Epithelial cell of proximal tubule (primary cell): ENCODE measurements at regions not wholly inside any gene's neighbourhood (a gene's known extent, or its start where the extent isn't known, plus 50 kb on each side); places are given as distances from the start of the nearest gene placed in this dataset.
"Not testable (repeated sequence)": the region's sequence is repeated elsewhere in the genome, so short reads cannot be mapped to it uniquely, and the experiment has no call there.

Experiments
- DNase-seq: peaks from one replicate; pipeline ENCODE4 v3.0.0-alpha.2; 2011; ENCODE audit warnings: low read depth
- H3K4me3 ChIP-seq: 2 replicates; pipeline ENCODE4 v1.5.1; 2011; ENCODE audit warnings: low read depth, mild to moderate bottlenecking, low read length
- TF ChIP-seq, protein P1 (sequence below): conservative IDR thresholded peaks from 2 replicates; pipeline ENCODE4 v1.5.1; 2012; ENCODE audit warnings: low read depth, mild to moderate bottlenecking, low read length

DNA sequence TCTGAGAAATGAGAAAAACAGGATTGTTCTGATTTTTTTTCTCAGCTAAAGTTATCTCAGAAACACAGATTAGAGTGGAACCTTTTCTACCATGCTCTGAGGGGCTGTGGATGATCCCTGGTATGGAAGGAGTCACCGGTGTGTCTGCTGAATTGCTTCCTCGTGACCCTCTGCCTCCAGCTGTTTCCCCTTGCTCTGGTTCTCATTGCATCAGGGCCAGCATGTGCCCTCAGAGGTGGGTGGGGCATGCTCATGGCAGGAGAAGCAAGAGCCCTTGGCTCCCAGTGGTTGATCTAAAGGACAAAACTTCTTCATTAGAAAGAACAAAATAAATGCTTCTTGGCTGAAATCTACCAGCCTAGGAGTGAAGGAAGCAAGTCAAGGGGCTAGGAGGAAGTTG, 183.2 kb upstream of the HMCN1 start:
- H3K4me3 ChIP-seq, result no peak overlapping the region
- TF ChIP-seq, protein P1, sequence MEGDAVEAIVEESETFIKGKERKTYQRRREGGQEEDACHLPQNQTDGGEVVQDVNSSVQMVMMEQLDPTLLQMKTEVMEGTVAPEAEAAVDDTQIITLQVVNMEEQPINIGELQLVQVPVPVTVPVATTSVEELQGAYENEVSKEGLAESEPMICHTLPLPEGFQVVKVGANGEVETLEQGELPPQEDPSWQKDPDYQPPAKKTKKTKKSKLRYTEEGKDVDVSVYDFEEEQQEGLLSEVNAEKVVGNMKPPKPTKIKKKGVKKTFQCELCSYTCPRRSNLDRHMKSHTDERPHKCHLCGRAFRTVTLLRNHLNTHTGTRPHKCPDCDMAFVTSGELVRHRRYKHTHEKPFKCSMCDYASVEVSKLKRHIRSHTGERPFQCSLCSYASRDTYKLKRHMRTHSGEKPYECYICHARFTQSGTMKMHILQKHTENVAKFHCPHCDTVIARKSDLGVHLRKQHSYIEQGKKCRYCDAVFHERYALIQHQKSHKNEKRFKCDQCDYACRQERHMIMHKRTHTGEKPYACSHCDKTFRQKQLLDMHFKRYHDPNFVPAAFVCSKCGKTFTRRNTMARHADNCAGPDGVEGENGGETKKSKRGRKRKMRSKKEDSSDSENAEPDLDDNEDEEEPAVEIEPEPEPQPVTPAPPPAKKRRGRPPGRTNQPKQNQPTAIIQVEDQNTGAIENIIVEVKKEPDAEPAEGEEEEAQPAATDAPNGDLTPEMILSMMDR, result no peak

GRCh38 chr1:185549906-185550305, 184.3 kb upstream of the HMCN1 start:
- no peak for DNase-seq
- TF ChIP-seq, protein P1, result no peak
- H3K4me3 ChIP-seq, result no peak overlapping the region

More for the DNA sequence above, 183.2 kb upstream of the HMCN1 start:
- no peak for DNase-seq

DNA sequence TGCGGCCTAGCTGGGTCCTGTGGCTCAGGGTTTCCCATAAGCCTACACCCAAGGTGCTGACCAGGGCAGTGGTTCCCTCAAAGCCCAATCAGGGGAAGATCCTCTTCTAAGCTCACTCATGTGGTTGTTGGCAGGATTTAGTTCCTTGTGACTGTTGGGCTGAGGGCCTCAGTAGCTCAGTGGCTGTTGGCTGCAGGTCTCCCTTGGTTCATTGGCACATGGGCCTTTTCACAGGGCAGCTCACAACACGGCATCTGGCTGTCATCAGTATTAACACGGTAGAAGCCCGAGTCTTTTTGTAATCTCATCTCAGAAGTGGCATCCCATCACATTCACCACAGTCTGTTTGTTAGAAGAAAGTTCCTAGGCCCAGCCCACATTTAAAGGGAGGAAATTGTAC, 188.2 kb upstream of the HMCN1 start:
- H3K4me3 ChIP-seq, result no peak overlapping the region
- DNase-seq, result no peak
- TF ChIP-seq, protein P1, result no peak

DNA sequence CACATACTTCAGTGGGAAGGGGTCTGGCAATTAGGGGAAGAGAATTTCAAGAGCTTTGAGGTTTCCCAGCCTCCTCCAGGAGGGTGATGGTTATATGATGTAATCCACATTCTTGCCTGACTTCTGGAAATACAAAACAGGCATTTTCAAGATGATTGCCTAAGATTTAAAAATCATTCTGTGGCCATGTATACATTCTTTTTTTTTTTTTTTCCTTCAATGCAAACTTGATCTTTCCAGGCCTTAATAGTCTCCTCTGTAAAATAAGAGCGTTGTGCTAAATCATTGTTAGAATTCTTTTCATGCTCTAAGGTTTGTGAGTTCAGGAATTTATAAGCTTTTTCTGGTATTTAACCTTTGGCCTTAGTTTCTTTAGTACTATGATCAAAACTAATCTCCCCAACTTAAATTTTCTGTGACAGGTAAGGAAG, 192.3 kb upstream of the HMCN1 start:
- no peak overlapping the region for H3K4me3 ChIP-seq
- DNase-seq, result no peak
- TF ChIP-seq, protein P1, result no peak

- DNase-seq, result no peak
- TF ChIP-seq, protein P1, result no peak
- no peak overlapping the region for H3K4me3 ChIP-seq
Observed at GRCh38 chr1:185540295-185540694, 193.9 kb upstream of the HMCN1 start.

DNA sequence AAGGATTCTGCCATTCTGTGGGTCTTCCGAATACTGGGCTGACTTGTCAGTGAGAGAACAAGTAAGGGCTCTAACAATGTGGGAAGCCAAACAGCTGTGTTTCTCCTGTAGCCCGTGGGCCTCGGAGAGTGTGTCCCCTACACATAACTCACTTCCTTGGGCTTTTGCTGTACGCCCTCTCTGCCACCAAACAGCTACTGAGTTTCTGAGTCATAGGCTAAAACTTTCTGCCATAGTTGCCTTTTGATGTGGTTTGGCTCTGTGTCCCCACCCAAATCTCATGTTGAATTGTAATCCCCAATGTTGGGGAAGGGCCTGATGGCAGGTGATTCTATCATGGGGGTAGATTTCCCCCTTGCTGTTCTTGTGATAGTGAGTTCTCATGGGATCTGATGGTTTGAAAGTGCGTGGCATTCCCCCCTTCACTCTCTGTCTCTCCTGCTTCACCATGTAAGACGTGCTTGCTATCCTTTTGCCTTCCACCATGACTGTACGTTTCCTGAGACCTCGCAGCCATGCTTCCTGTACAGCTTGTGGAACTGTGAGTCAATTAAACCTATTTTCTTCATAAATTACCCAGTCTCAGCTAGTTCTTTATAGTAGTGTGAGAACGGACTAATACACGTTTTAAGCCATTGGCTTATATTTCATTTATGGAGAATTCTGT, 194.8 kb upstream of the HMCN1 start:
- no peak overlapping the region for H3K4me3 ChIP-seq
- no peak for DNase-seq
- TF ChIP-seq, protein P1, result no peak

GRCh38 chr1:185538309-185538898, 195.8 kb upstream of the HMCN1 start:
- not testable (repeated sequence) for DNase-seq, H3K4me3 ChIP-seq
